Effector CD4-positive, alpha-beta T cell (primary cell): ENCODE measurements at regions not wholly inside any gene's neighbourhood (a gene's known extent, or its start where the extent isn't known, plus 50 kb on each side); places are given as distances from the start of the nearest gene placed in this dataset.

Experiments
- DNase-seq: peaks from one replicate; pipeline ENCODE4 v3.0.0-alpha.2; 2020

DNA sequence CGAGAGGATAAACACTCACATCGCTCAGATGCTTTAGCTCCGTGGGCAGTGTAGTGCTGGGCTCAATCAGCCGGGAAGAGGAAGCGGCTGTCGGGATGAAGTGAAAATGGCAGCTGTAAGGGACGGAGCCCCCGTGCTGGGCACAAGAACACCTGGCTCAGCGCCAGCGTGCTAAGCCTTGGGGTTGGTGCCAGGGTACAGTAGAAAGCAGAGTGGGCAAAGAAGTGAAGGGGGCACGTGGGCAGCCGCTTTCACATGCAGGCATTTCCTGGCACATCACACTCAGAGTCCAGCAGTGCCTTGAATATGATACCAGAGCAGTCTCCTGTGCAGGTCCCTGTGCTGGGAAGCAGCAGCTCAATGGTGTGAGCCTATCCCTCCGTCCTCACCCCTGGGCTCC, 51.1 kb upstream of the FOXF1 start:
- no peak for DNase-seq
